ENCODE measurements at regions not wholly inside any gene's neighbourhood (a gene's known extent, or its start where the extent isn't known, plus 50 kb on each side); places are given as distances from the start of the nearest gene placed in this dataset.

DNA sequence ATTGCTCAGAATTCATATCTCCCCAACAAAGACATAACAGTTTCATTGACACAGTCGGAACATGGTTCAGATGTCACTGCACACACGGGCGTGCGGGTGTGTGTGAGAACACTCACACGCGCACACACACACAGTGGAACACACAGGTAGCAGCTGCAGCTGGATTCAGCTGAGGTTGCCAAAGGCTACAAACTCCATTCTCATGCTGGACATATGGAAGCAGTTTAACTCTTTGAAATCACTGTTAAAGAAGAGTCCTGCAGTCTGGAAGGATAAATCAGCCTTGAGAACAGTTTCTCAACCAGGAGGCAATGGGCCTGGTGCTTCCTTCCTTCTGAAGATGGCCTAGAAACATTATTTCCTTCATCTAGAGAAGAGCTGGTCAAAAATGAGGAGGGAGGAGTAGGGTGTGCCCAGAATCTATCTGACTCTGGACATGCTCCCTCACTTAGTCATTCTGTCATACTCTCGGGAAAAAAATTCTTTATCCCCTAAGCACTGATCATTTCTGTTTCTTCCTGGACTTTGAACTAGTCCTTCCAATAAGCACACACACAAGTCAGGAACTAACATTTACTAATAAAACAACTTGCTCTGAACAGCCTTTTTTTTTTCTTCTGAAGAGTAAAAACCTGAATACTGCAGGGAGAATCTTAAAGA is 160.6 kb downstream of the ZDHHC21 start:
- Mint-ChIP-seq H3K27me3 (ENCODE audit: insufficient read depth, unreplicated experiment) (peaks cover 54% of the 10 kb centered on the region), H3K4me1 (ENCODE audit: insufficient read depth, unreplicated experiment) (no peaks in the 10 kb centered on the region), H3K36me3 (ENCODE audit: insufficient read depth, unreplicated experiment) (no peaks in the 10 kb centered on the region), H3K9me3 (ENCODE audit: unreplicated experiment) (no peaks in the 10 kb centered on the region), H3K4me3 (ENCODE audit: unreplicated experiment) (no peak overlapping the region), H3K27ac (ENCODE audit: low read depth, unreplicated experiment) (no peak overlapping the region)
- POLR2A ChIA-PET, result no interaction called here
- no peak for DNase-seq (ENCODE audit: unreplicated experiment)
- intact Hi-C loops (cut with micrococcal nuclease), result no loop called here
- no peak for TF ChIP-seq CTCF (IDR thresholded peaks at IDR 0.05; ENCODE audit: unreplicated experiment)
- CTCF ChIA-PET, result interaction anchor here (0.6 kb wide), 2 partner anchors 254 to 935 kb away, joined by 3 to 4 read pairs; no protein-coding TSS in a partner anchor
- BruUV-seq (replicated peaks), result no TSS peak

GRCh38 chr9:14531341-14532269 is 161.6 kb downstream of the ZDHHC21 start:
- POLR2A ChIA-PET, result no interaction called here
- no peaks in the 10 kb centered on the region for H3K36me3 Mint-ChIP-seq (ENCODE audit: insufficient read depth, unreplicated experiment)

GRCh38 chr9:14530841-14531240 is 162.4 kb downstream of the ZDHHC21 start:
- CTCF ChIA-PET, result no interaction called here
- peaks cover 69% of the 10 kb centered on the region for H3K27me3 Mint-ChIP-seq (ENCODE audit: insufficient read depth, unreplicated experiment)

More at GRCh38 chr9:14531341-14532269, 161.6 kb downstream of the ZDHHC21 start:
- intact Hi-C loops (cut with micrococcal nuclease), result no loop called here
- H3K9me3 Mint-ChIP-seq (ENCODE audit: unreplicated experiment), result no peaks in the 10 kb centered on the region
- H3K4me3 Mint-ChIP-seq (ENCODE audit: unreplicated experiment), result no peak overlapping the region
- BruUV-seq (replicated peaks), result no TSS peak
- CTCF ChIA-PET, result interaction anchor here (0.6 to 0.9 kb wide), 4 partner anchors 17 to 934 kb away, joined by 3 to 4 read pairs (median 3); no protein-coding TSS in a partner anchor
- no peak for DNase-seq (ENCODE audit: unreplicated experiment)
- H3K27me3 Mint-ChIP-seq (ENCODE audit: insufficient read depth, unreplicated experiment), result peaks cover 62% of the 10 kb centered on the region
- no peak overlapping the region for H3K27ac Mint-ChIP-seq (ENCODE audit: low read depth, unreplicated experiment)
- no peak for TF ChIP-seq CTCF (IDR thresholded peaks at IDR 0.05; ENCODE audit: unreplicated experiment)
- no peaks in the 10 kb centered on the region for H3K4me1 Mint-ChIP-seq (ENCODE audit: insufficient read depth, unreplicated experiment)

More at GRCh38 chr9:14530841-14531240, 162.4 kb downstream of the ZDHHC21 start:
- Mint-ChIP-seq H3K4me1 (ENCODE audit: insufficient read depth, unreplicated experiment) (no peaks in the 10 kb centered on the region), H3K4me3 (ENCODE audit: unreplicated experiment) (no peak overlapping the region), H3K9me3 (ENCODE audit: unreplicated experiment) (no peaks in the 10 kb centered on the region), H3K27ac (ENCODE audit: low read depth, unreplicated experiment) (no peak overlapping the region), H3K36me3 (ENCODE audit: insufficient read depth, unreplicated experiment) (no peaks in the 10 kb centered on the region)
- no peak for DNase-seq (ENCODE audit: unreplicated experiment)
- intact Hi-C loops (cut with micrococcal nuclease), result no loop called here
- POLR2A ChIA-PET, result no interaction called here
- TF ChIP-seq CTCF (IDR thresholded peaks at IDR 0.05; ENCODE audit: unreplicated experiment), result no peak
- BruUV-seq (replicated peaks), result no TSS peak

Data from MCF 10A (cell line).